ENCODE measurements at regions not wholly inside any gene's neighbourhood (a gene's known extent, or its start where the extent isn't known, plus 50 kb on each side); places are given as distances from the start of the nearest gene placed in this dataset.

DNA sequence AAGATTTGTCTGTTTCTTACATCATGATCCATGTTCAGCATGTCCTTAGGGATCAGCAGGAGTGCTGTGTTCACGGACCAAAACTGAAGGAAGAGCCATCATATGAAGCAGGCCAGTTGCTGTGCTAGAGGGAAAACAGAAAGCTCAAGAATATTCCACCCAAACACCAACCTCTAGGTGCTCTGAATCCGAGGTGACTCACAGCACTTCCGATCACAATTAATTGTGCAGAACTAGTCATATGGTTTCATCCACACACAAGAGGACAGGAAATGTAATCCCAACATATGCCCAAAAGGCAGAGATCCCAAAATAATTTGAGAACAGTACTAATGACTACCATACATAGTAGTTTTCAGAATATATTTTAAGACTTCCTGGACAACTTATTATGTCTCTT is 257.9 kb upstream of the KCNH8 start:
- DNase-seq (ENCODE audit: low read depth): no peak
- H3K4me3 ChIP-seq (ENCODE audit: low read depth, low read length): no peak overlapping the region

DNA sequence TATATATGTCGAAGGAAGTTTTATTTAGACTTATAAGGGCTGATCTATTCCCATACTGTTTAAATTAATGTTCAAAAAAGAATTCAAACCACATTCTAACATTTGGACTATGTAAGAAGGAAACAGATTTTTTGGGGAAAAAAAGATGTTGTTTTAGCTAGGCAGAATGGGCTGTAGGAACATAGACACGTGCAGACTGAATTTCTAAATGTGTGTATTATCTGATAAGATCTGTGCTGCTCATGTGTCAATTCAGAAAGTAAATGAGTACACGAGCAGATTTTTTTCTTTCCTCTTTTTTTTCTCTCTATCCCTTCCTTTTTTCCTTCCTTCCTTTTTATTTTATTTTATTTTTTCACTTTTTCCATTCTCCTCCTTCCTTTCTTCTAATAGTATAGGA is 259.5 kb upstream of the KCNH8 start:
- DNase-seq (ENCODE audit: low read depth): no peak
- H3K4me3 ChIP-seq (ENCODE audit: low read depth, low read length): no peak overlapping the region

DNA sequence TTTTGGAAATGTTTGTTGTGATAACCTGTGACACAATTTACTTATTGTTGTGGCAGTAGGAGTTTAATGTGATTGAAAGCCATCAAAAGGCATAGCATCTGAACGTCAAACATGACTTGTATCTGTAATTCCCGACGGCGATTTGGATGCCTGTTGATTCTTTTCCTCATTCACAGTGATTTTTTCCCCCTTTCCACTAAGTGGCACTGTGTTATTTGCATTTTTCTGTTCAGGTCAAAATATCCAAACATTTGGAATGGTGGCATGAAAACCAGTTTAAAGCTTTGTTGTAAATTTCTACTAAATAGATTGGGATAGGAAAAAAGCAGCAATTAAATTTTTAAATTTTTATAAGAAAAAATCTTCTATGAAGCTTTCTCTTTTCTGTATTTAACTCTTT is 259.9 kb upstream of the KCNH8 start:
- no peak overlapping the region for H3K4me3 ChIP-seq (ENCODE audit: low read depth, low read length)
- DNase-seq (ENCODE audit: low read depth): no peak

DNA sequence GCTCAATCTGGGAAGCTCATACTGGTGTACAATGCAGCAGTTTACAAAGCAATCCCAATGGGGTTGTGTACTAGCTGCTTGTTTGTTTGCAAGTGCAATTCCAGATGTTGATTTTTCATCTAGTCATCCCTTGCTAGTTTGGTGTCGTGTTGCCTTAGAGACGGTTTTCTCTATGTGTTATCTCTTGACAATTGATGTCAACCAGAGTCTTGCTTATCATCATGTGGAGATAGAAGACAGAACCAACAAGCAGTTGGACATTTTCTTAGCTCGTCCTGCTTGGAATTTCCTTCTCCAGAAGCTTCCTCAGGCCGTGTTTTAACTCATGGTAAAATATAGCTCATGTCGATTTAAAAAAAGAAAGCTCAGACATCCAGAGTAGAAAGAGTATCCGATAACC is 262.0 kb upstream of the KCNH8 start:
- no peak overlapping the region for H3K4me3 ChIP-seq (ENCODE audit: low read depth, low read length)
- no peak for DNase-seq (ENCODE audit: low read depth)

DNA sequence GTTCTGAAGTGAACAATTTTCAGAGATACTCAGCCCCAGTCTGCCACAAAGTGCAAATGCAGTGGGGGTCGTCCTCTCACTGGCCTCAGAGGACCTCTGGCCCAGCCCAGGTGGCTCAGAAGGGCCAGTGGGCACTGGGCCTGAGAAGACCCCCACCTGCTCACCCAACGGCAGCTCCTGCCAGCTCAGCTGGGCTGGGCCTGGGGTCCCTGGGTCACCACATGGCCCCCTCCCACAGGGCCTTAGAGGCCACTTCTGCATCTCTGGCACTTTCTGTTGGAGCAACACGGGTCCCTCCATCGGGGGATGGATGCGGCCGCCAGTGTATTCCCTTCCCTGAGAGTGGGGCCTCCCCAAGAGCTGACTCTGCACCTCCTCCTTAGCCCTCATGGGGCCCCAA is 262.7 kb upstream of the KCNH8 start:
- H3K4me3 ChIP-seq (ENCODE audit: low read depth, low read length): no peak overlapping the region

DNA sequence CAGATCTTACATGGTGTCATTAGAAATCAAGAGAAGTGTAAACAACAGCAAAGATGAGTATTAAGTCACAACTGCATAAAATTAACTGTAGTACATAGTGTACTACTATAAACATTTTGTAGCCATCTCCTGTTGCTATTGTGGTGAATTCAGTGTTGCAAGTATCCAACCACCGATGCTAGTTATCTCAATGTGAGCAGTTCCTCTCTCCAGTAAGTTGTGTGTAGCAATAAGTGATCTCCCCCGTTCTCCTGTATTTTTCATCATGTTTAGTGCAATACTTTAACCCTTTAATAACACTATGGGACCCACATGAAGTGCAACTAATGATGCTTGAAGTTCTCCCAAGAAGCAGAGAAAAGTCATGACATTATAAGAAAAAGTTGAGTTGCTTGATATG is 264.7 kb upstream of the KCNH8 start:
- H3K4me3 ChIP-seq (ENCODE audit: low read depth, low read length): no peak overlapping the region

More for the DNA sequence above, 262.7 kb upstream of the KCNH8 start:
- no peak for DNase-seq (ENCODE audit: low read depth)

DNA sequence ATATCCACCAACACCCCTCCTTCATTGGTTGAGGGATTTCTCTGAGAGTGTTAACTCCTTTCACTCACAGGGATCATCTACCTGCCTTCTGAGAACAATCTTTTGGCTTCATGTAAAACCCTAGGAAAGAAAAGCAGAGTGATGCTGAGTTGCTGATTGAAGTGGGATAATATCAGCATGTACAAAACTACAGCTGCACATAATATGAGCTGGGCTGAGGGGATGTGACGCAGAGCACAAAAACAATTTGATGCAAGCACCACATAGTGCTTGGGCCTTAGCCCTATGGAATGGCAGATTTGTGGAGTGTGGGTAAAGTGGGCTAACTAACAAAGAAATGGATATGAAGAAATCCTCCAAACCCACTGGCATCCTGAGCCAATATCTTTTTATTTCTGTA is 267.6 kb upstream of the KCNH8 start:
- DNase-seq (ENCODE audit: low read depth): no peak
- no peak overlapping the region for H3K4me3 ChIP-seq (ENCODE audit: low read depth, low read length)

More for the DNA sequence above, 264.7 kb upstream of the KCNH8 start:
- no peak for DNase-seq (ENCODE audit: low read depth)

DNA sequence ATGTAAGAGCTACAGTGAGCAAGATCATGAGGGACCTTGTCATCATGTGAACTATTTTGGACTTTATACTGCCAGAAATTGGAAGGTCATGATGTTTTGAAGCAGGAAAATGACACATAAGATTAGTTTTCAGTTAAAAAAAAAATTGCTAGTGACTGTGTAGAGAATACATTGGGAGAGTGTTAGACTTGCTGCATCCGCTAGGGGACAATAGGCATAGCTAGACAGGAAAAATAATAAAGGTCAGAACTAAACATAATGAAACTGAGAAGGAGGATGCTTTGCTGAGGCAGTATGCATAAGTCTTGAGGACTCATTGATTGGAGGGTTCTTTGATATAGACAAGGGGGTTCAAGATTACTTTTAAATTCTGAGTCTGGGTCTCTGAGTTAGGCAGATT is 275.8 kb upstream of the KCNH8 start:
- H3K4me3 ChIP-seq (ENCODE audit: low read depth, low read length): no peak overlapping the region
- no peak for DNase-seq (ENCODE audit: low read depth)

DNA sequence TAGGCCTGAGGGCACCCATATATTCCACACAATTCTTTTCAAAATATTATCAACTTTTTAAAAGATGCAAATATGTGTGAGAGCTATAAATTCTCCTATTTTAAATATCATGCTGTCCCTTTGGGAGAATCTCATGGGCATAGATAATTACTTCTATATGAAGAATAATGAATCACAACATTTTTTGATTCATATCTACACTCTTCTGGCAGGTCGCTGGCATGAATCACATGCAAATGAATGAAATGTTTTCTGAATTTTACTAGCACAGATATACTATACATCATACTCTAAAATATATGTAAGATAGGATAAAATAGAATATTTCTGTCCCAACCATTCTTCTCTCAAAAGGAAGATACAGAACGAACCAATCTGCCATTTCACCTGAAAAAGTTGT is 277.7 kb upstream of the KCNH8 start:
- no peak for DNase-seq (ENCODE audit: low read depth)
- H3K4me3 ChIP-seq (ENCODE audit: low read depth, low read length): no peak overlapping the region

DNA sequence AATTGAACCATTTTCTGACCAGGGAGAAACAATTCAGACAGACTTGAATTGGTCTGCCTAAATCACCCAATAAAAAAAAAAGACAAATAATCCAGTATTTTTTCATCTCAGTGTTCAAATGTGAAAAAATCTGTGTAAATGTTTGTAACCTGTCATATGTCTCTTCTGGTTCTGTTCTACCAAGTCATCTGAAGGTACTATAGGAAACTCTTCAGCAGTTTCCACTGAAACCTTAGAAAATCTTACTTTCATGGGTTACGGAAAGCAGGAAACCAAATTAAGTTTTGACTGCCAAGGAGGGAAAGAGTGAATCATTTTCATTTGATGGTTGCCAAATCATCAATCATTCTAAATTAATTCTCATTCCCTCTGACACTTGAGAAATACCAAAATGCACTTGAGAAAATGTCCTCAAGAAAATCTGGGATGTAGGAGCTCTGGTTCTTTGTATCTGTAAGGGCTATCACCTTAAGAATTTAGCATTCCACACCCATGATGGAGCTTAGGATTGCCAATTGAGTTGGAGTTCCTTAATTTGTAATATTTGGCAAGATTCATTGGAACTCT is 278.2 kb upstream of the KCNH8 start:
- H3K4me3 ChIP-seq (ENCODE audit: low read depth, low read length): no peak overlapping the region
- DNase-seq (ENCODE audit: low read depth): no peak

DNA sequence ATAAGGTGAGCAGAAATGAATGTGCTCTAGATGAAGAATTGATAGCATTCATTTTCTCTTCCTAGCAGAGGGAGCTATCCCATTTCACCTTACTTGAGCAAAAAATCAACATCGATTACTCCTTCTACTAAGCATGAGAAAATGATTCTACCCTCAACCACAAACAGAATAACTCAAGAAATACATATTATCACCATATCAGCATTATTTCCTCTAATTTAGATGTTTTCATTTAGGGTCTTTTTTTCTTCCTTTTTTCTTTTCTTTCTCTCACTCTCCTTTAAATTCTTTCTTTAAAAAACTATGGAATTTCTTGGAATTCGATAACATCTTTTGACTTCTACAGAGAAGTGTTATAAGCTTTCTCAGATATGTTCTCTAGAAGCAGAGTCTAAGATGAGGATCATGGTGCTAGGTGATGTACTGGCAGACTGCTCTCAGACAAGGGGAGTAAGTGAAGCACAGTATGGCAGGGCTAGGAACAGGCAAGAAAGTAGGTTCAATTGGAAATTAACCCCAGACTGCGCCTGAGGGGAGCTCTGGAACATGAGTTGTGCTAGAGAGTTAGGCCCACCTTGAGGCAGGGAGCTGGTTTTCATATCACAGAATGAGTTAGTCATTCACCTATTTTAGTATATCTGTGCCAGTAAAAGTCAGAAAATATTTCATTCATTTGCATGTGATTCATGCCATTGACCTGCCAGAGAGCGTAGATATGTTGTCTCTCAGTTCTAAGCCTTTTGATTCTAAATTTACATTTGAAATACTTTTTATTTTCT is 279.2 kb upstream of the KCNH8 start:
- no peak overlapping the region for H3K4me3 ChIP-seq (ENCODE audit: low read depth, low read length)
- DNase-seq (ENCODE audit: low read depth): no peak

DNA sequence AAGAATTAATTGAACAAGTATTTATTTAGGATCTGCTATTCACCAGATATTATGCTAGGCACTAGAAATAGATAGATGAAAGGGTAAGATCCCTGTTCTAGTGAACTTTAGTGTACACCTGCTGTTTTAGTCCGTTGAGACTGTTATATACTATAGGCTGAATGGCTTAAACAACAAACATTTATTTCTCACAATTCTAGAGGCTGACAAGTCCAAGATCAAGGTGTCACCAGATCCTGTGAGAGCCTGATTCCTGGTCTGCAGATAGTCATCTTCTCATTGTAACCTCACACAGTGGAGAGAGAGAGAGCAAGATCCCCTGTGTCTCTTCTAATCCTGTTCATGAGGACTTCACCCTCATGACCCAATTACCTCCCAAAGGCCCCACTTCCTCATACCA is 281.4 kb upstream of the KCNH8 start:
- no peak for DNase-seq (ENCODE audit: low read depth)
- H3K4me3 ChIP-seq (ENCODE audit: low read depth, low read length): no peak overlapping the region

DNA sequence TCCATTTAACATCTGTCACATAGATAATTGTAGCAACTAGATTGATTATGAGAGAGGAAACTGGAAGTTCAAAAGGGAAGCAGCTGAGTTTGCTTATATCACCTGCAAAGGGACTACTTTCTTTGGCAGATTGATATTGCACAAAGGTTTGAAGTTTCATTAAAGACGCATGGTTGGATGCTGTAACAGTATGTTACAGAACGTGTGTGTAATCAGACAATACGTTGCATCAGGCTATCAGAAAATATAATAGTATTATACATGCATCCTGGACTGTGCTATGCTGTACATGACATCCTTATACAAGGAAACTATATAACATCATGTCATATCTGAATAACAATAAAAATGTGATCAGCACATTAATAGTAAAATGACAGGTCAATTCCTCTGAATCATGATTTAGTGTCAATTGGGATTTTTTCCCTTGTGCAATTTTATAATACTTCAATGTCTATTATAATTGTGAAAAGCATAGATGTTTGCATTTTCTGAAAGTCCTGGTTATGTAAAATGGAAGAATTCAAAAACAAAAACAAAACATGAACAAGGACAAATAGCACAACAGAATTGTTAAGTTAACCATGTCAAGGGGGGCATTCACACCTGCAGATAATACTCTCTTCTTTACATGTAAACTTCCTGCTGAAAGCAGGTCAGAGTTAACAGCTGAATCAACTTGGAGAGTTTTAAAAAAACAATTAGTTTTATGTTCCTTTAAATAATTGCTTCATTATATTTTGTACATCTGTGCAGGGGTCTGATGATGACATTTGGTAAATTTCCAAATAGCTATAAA is 283.2 kb upstream of the KCNH8 start:
- no peak overlapping the region for H3K4me3 ChIP-seq (ENCODE audit: low read depth, low read length)
- no peak for DNase-seq (ENCODE audit: low read depth)

DNA sequence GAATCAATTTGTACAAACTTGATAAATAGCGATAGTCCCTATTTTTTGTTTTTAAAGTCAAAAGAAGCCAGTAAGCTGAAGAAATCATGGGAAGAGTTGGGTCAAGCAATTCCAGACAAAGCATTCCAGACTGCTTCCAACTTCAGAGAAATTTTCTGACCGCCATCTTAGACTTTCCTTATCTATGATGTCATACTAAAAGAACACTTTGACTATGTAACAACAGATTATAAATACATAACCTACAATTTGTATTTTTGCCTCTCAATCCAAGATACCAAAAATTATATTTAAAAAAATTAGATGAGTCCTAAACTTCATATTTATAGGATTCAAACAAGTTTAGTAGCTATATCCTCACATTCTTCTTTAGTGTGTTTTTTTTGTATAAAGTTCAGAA is 286.2 kb upstream of the KCNH8 start:
- no peak for DNase-seq (ENCODE audit: low read depth)
- H3K4me3 ChIP-seq (ENCODE audit: low read depth, low read length): no peak overlapping the region

DNA sequence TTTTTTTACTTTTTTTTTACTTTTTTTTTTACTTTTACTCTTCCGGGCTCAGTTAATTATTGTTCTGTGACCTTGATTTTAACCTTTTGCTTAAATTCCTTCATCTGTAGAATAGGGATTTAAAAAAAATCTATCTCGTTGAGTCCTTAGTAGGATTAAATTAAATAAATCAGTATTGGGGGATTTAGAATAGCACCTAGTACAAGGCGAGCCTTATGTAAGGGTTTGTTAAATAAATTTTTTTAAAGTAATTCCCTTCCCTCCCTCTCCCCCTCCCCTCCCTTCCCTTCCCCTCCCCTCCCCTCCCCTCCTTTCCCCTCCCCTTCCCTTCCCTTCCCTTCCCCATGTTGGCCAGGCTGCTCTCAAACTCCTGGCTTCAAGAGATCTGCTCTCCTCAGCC is 287.2 kb upstream of the KCNH8 start:
- no peak for DNase-seq (ENCODE audit: low read depth)
- no peak overlapping the region for H3K4me3 ChIP-seq (ENCODE audit: low read depth, low read length)

DNA sequence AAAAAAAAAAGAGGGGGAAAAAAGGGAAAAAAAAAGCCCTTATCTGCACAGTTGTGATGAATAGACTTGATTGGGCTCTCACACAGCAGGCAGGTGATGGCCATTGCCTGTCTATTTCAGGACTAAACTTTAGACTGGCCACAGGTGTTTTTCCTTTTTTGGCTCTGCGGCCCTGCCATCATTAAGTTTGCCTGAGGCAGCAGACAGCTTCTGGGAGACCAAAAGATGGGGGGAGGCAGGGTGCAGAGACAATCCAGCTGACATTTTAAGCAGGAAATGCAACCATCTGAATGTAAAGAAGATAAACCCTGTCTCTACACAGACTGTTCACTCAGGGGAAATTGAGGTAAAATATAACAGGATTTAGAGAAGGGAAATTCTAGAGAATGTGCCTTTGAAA is 295.0 kb upstream of the KCNH8 start:
- DNase-seq (ENCODE audit: low read depth): no peak

DNA sequence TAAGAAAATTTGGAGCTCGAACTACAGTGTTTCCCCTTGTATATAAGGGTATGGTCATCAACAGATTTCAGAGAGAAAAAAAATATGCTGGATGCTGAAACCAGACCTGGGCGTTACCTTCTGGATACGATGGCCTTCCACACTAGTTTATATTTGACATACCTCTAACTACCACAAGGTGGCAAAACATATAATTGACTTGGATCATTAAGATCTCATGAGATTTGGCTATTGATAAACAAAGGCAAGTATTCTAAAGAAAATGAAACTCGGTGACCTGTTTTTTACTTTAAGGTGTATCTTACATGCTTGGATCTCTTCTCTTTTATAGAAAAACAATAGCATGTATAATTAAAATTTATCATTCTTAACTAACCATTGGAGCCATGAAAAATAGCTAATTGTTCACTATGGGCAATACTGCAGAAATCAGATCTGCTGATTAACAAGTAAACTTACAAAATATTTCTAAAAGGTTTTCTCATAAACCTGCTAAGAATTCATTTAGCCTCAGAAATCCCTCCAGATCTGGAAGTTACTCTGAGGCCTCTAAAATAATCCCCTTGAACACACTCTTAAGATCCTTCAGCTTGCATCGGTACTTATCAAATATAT is 300.6 kb upstream of the KCNH8 start:
- DNase-seq (ENCODE audit: low read depth): no peak
- no peak overlapping the region for H3K4me3 ChIP-seq (ENCODE audit: low read depth, low read length)

More for the DNA sequence above, 295.0 kb upstream of the KCNH8 start:
- H3K4me3 ChIP-seq (ENCODE audit: low read depth, low read length): no peak overlapping the region

DNA sequence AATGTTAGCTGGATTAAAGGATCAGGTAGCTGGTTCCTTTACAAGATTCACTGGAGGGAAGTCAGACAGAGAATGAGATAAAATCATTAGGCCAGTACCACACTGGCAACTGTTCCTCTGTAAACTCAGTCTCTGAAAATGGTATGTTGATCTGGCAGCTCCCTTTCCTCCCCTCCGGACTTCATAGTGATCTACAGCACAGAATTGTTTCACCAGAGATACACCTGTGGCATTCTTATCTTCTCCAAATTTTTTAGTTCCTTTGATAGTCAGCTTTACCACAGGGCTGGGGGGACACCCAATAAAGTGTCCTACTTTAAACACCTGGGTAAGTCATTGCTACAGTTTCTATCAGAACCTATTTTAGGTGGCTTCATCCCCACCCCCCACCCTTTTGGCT is 304.3 kb upstream of the KCNH8 start:
- no peak overlapping the region for H3K4me3 ChIP-seq (ENCODE audit: low read depth, low read length)
- no peak for DNase-seq (ENCODE audit: low read depth)

DNA sequence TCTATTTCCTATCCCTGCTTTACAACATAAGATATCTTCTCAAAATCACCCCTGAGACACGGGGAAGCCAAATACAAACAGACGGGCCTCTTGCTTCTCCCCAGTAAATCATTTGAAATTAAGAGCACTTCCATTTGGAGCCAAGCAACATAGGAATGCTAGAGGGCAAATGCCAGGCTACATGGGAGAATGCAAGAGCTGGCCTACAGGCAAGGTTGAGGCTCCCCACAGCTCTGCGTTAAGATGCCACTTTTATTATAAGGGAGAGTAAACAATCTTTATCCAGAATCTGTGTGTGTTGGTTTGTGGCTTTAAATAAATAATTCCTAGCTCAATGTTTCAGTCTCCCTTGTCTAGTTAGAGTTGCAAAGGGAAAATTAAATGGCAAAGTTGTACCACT is 305.1 kb upstream of the KCNH8 start:
- H3K4me3 ChIP-seq (ENCODE audit: low read depth, low read length): no peak overlapping the region
- DNase-seq (ENCODE audit: low read depth): no peak

Data from skeletal muscle cell (primary cell).